CD4-positive, alpha-beta T cell treated with Interleukin-4 for 4 hours (primary cell): ENCODE measurements at regions not wholly inside any gene's neighbourhood (a gene's known extent, or its start where the extent isn't known, plus 50 kb on each side); places are given as distances from the start of the nearest gene placed in this dataset.

Experiments
- DNase-seq: peaks from one replicate; pipeline ENCODE4 v3.0.0-alpha.2; 2020

- no peak for DNase-seq
These were observed 53.2 kb downstream of the DNAAF9 start for GRCh38 chr20:3354247-3354646.

DNA sequence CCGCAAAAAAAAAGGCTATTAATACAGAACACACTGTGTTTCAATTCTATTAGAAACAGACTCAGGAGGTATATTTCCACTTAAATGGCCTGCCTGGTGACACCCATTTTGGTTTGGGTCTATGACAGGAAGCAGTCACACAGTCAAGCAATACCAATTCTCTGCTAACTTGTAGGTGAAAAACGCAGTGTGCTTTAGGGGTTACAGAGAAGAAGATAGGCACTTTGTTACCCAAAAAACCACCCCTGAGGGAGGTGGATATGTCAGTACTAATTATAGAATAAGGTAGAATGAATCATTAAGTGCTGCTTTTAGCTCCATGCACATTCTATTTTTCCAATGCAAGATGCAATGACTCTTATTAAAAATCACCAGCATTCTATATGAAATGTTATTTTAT is 53.8 kb downstream of the DNAAF9 start:
- no peak for DNase-seq

GRCh38 chr20:3352202-3352601 is 55.3 kb downstream of the DNAAF9 start:
- DNase-seq, result no peak

- no peak for DNase-seq
These were observed 57.0 kb downstream of the DNAAF9 start for GRCh38 chr20:3350422-3350821.

DNA sequence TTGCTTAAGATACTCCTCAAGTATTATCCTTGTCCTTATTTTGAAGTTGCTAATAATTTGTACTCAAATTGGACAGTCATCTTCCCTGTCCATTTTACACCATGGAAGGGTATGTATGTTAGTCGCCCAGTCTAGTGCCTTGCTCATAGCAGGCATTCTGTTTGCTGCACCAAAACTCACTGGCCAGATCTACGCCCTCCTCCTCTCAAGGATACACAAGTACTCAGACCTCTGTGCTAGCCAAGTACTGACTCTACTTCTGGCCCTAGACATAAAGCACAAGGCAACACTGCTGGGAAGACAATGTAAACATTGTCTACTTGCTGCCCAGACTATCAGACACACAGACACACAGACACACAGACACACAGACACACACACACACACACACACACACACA is 57.7 kb downstream of the DNAAF9 start:
- DNase-seq, result no peak

DNA sequence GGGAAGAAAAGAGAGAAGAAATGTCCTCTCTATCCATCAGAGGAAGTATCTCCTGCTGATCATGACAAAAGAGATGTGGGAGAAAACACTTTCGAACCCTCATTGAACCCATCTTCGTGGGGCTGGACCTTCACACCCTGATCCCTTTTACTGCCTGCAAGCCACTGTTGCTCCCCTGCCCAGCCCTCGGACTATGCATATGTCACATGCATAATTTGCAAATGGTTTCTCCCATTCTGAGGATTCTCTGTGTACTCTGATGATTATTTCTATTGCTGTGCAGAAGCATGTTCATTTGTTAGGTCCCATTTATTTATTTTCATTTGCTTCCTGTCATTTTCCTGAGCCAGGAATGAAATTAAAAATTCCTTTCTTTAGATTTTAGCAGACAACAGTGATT is 64.7 kb downstream of the DNAAF9 start:
- no peak for DNase-seq

DNA sequence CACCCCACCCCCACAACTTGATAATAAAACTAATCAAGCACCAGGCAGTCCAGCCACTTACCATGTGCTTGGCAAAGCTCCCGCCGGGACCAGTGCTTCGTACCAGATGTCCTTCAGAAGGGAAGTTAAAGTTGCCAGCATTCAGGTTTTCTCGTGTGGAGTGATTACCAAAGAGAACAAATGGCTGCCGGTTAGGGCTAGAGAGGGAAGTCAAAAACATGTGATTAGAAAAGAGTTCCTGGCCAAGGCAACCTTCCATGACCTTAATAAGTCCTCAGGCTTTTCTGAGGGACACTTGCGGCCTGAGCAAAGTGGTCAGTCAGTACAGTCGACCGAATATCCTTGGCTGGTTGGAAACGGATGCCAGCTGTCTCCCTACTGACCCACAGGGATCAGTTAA is 67.0 kb downstream of the DNAAF9 start:
- no peak for DNase-seq

GRCh38 chr20:3339571-3339970 is 67.9 kb downstream of the DNAAF9 start:
- DNase-seq, result no peak

GRCh38 chr20:3339076-3339475 is 68.4 kb downstream of the DNAAF9 start:
- DNase-seq, result no peak

DNA sequence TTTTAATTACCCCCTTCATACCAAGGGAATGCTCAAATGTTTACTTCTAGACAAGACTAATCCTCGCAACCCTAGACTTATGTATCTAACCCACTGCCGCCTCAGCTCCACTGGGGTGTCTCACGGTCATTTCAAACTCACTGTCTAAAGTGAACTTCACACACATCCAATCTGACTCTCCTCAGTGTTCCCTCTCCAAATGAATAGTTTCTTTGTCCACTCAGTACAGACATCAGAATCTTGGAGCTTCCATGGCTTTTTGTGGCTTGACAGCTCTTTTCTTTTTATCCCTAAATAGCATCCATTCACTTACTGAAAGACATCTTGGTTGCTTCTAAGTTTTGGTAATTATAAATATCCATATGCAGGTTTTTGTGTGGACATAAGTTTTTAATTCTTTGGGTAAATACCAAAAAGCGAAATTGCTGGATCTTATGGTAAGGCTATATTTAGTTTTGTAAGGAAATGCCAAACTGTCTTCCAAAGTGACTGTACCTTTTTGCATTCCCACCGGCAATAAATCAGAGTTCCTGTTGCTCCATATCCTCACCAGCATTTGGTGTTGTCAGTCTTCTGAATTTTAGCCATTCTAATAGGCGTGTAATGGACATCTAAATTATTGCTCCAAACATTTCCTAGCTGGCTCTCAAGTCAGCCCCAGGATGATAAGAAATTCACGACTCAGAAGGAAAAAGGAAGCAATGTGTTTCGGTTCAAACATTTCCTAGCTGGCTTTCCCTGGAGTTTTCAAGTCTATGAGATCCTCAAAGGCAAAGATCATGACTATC is 73.1 kb downstream of the DNAAF9 start:
- DNase-seq, result no peak

DNA sequence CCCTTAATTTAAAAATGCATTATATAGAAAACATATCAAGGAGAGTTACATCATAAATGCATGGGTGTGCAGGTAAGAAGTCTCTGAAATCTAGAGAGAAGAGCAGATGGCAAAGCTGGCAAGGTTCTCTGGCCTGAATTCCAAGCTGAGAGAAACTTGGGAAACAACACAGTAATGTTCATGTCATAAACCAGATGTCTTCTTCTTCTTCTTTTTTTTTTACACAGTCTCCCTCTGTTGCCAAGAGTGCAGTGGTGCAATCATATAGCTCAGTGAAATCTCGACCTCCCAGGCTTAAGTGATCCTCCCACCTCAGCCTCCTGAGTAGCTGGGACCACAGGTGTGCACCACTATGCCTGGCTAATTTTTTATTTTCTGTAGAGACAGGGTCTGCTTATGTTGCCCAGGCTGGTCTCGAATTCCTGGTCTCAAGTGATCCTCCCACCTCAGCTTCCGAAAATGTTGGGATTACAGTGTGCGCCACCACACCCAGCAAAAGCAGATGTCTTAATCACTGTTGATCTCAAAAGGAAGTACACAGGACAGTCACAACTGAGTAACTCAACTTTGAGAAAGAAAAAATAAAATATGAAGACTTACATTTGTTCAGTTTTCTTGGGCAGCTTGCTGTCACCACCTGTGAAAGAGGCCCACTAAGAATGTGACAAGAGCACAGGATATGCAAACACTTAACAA is 77.3 kb downstream of the DNAAF9 start:
- no peak for DNase-seq

GRCh38 chr20:3328501-3328900 is 79.0 kb downstream of the DNAAF9 start:
- peak; percentile 15 for DNase-seq

- no peak for DNase-seq
These were observed 80.5 kb downstream of the DNAAF9 start for GRCh38 chr20:3326779-3327521.

DNA sequence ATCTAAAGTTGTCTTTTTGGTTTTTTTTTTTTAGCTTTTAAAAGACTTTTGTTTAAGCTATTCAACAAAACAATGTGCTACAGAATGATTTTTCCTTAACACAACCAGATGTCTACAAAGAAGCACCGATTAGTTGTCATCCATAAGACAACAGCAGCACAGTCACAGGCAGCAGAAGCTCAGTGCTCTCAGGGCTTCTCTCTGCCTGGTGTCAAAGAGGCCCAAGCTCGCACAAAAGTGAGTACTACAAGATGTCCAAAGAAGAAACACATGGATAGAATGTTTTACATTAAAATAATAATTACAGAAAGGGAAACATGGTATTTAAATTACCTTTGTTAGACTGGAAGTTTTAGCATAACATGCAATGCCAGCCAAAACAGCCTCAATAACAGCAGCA is 81.6 kb downstream of the DNAAF9 start:
- no peak for DNase-seq

GRCh38 chr20:3323398-3323797 is 84.1 kb downstream of the DNAAF9 start:
- no peak for DNase-seq

DNA sequence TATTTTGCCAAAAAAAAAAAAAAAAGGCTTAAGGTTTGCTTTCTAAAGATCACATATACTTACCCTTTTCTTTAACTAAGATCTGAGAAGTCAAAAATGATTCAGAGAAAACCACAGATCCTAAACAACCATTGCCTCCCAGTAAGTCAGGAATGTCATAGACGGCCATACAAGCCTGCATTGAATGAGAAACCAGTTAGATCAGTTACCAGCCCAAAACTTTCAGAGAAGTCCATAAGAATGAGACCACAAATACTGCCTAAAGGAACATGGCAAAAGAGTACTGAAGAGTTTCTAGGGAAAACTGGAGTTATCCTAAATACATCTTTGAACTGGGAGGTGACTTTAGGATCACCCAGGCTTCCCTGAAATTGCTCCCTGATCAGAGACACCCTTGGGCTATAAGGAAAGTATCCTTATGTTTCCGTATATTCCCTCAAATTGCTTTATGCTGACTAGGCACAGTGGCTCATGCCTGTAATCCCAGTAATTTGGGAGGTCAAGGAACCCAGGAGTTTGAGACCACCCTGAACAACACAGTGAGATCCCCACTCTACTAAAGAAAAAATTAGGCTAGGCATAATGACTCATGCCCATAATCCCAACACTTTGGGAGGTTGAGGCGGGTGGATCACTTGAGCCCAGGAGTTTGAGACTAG is 79.4 kb upstream of the SLC4A11 start:
- no peak for DNase-seq

DNA sequence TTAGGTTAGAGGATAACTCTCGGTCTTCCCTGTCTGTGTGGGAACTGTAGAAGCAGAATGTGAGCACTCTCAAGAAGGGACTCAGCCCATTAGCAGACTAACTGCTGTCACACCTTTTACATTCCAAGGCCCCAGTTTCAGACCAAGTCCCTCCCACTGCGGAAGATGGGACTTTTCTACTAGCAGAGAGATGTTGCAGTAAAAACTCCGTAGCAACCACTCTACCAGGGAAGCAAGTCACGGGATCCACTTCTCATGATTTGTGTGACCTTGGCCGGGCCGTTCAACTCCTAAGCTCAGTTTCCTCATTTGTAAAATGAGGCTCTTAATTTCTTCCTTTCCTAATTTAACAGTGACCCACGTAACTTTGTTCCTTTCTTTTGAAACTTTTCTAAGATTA is 77.1 kb upstream of the SLC4A11 start:
- no peak for DNase-seq

GRCh38 chr20:3315136-3315535 is 76.1 kb upstream of the SLC4A11 start:
- DNase-seq, result no peak

GRCh38 chr20:3314391-3314790 is 75.4 kb upstream of the SLC4A11 start:
- DNase-seq, result no peak

DNA sequence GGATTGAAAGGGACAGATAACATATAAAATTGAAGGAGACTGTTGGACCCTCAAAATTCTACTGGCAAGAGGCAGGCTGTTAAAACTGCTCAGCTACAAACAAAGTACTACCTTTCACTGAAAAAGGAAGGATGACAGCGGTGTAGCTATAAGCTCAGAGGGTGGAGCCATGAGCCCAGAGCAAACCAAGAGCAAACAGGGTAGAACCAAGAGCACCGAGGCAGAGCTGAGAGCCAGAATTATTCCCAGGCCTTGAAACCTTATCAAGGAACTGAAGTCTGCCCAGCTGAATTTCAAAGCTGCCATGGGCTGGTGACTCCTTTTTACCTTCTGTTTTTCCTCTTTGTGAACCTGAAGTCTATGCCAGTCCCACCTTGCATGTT is 74.7 kb upstream of the SLC4A11 start:
- DNase-seq, result no peak

DNA sequence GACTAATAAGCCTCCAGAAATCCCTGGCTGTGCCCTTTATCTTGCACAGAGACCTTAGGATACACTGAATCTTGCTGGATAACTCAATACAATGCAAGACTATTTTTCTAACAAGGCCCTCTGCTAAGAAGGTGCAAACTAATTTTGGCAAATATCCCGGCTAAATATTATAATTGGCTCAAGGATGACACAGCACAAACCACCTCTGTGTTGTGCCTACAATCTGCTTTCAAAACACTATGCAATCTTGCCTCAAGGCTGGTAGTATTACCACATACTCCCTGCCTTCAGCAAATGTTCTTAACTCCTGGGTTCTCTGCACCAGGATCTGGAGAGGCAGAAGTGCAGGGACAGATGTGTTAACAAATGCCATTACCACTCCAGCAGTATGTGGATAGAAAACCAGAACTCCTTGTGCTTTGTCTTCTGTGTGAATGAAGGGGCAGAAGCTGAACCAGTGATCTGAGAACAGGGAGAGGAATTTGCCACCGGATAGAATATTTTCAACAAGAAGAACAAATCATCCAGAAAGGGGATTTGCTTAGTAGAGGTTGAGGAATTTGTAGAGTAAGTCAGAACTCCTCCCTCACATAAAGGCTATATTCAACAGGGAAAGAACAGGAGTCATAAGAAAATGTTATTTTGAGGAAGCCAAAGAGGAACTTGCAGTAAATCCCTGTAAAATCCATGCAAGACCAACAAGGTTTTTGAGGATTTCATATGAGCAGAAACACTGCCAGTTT is 74.1 kb upstream of the SLC4A11 start:
- DNase-seq, result no peak

GRCh38 chr20:3311623-3312022 is 72.6 kb upstream of the SLC4A11 start:
- DNase-seq, result no peak

- no peak for DNase-seq
These were observed 70.2 kb upstream of the SLC4A11 start for GRCh38 chr20:3309226-3309625.
